Ovary (tissue), 3 donors: ENCODE measurements at regions not wholly inside any gene's neighbourhood (a gene's known extent, or its start where the extent isn't known, plus 50 kb on each side); places are given as distances from the start of the nearest gene placed in this dataset.

Experiments
- EP300 ChIP-seq: sonication (generic); formaldehyde crosslinking; IDR thresholded peaks from one replicate; pipeline ENCODE4 v1.6.1; 2017; ENCODE audit warnings: antibody characterized with exemption
- POLR2A ChIP-seq: fragments of 450-650 bp; IDR thresholded peaks from one replicate; pipeline ENCODE4 v1.6.1; 2017; ENCODE audit warnings: antibody characterized with exemption, mild to moderate bottlenecking, moderate library complexity
- TF ChIP-seq, protein P1 (sequence below), 3 donors: fragments of 450-650 bp in 2 of 3; fragments of 200-600 bp in 1 of 3; IDR thresholded peaks; one replicate each; pipeline versions ENCODE4 v1.5.1 to v1.8.0; 2016 to 2022; ENCODE audit warnings: antibody characterized with exemption in 3 of 3, mild to moderate bottlenecking in 1 of 3
- donor health status: DM: no; HTN: no; CAD: no.

DNA sequence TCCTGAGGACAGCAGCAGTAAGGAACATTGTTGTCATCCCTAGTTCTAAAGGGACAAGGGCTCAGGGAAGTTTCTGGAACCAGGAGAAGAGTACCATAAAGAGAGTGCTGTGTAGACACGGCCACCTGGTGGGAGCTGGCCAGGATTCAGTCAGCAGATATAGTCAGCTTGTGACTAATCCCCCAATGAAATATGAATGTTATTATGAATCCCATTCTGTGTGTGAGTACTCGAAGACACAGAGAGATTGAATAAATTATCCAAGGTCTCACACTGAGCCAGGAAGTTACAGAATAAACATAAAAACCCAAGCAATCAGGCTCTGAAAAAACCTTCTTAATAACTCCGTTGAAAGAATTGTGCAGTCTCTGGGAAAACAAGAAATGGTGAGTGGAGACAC lies 1359.5 kb downstream of the AACS start:
- TF ChIP-seq EP300 (no peak), POLR2A (no peak)
- TF ChIP-seq, protein P1, sequence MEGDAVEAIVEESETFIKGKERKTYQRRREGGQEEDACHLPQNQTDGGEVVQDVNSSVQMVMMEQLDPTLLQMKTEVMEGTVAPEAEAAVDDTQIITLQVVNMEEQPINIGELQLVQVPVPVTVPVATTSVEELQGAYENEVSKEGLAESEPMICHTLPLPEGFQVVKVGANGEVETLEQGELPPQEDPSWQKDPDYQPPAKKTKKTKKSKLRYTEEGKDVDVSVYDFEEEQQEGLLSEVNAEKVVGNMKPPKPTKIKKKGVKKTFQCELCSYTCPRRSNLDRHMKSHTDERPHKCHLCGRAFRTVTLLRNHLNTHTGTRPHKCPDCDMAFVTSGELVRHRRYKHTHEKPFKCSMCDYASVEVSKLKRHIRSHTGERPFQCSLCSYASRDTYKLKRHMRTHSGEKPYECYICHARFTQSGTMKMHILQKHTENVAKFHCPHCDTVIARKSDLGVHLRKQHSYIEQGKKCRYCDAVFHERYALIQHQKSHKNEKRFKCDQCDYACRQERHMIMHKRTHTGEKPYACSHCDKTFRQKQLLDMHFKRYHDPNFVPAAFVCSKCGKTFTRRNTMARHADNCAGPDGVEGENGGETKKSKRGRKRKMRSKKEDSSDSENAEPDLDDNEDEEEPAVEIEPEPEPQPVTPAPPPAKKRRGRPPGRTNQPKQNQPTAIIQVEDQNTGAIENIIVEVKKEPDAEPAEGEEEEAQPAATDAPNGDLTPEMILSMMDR (IDR thresholded peaks at IDR 0.05): no peak
